Esophagus muscularis mucosa (tissue), 4 donors: ENCODE measurements at regions not wholly inside any gene's neighbourhood (a gene's known extent, or its start where the extent isn't known, plus 50 kb on each side); places are given as distances from the start of the nearest gene placed in this dataset.

ENCODE experiments used
- EP300 ChIP-seq: sonication (generic); formaldehyde crosslinking; IDR thresholded peaks from one replicate; pipeline ENCODE4 v1.6.1; 2017; ENCODE audit warnings: antibody characterized with exemption
- POLR2A ChIP-seq: fragments of 450-650 bp; IDR thresholded peaks from one replicate; pipeline ENCODE4 v1.6.1; 2017; ENCODE audit warnings: antibody characterized with exemption, moderate library complexity, mild to moderate bottlenecking, low read depth
- POLR2AphosphoS5 ChIP-seq, 2 donors: sonication (generic); formaldehyde crosslinking; IDR thresholded peaks; one replicate each; pipeline ENCODE4 v1.6.1; 2017; ENCODE audit warnings: antibody characterized with exemption in 2 of 2
- TF ChIP-seq, protein P1 (sequence below), 3 experiments: fragments of 200-600 bp in 2 of 3; fragments of 450-650 bp in 1 of 3; sonication (generic) in 2 of 3; IDR thresholded peaks; one replicate each; pipeline ENCODE4 v1.5.1; 2017 to 2019; ENCODE audit warnings: antibody characterized with exemption in 3 of 3, mild to moderate bottlenecking in 2 of 3, moderate library complexity in 1 of 3

DNA sequence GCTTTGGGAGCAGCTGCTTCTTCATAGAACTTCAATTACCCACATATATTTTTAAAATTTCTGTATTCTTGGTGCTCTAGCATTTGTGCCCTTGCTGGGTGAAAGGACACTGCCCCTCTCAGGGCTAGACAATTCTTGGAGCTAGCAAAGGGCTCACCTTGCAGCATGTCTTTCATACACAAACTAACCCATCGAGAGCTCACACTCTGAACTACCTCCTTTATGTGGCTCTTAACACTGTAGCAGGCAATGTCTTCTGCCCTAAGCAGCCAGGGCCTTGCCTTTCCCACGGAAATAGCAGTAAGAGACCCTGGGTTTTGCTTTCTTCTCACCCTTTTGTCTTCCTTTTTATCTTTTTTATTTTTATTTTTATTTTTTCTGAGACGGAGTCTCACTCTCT, 234.0 kb downstream of the ACTR3 start:
- TF ChIP-seq, protein P1, sequence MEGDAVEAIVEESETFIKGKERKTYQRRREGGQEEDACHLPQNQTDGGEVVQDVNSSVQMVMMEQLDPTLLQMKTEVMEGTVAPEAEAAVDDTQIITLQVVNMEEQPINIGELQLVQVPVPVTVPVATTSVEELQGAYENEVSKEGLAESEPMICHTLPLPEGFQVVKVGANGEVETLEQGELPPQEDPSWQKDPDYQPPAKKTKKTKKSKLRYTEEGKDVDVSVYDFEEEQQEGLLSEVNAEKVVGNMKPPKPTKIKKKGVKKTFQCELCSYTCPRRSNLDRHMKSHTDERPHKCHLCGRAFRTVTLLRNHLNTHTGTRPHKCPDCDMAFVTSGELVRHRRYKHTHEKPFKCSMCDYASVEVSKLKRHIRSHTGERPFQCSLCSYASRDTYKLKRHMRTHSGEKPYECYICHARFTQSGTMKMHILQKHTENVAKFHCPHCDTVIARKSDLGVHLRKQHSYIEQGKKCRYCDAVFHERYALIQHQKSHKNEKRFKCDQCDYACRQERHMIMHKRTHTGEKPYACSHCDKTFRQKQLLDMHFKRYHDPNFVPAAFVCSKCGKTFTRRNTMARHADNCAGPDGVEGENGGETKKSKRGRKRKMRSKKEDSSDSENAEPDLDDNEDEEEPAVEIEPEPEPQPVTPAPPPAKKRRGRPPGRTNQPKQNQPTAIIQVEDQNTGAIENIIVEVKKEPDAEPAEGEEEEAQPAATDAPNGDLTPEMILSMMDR (IDR thresholded peaks at IDR 0.05), result no peak
- no peak for TF ChIP-seq POLR2A
- no peak for TF ChIP-seq POLR2AphosphoS5 (IDR thresholded peaks at IDR 0.05)
- no peak for TF ChIP-seq EP300
